ENCODE measurements at regions not wholly inside any gene's neighbourhood (a gene's known extent, or its start where the extent isn't known, plus 50 kb on each side); places are given as distances from the start of the nearest gene placed in this dataset.

GRCh38 chr18:51658436-51658835 lies 461.0 kb upstream of the MEX3C start:
- Histone ChIP-seq H2AFZ (ENCODE audit: low read depth, low read length) (peak overlapping the region; percentile 57), H3K36me3 (replicated peaks; ENCODE audit: low read depth, low read length) (no peaks in the 10 kb centered on the region), H3K27me3 (ENCODE audit: low read depth, low read length) (no peaks in the 10 kb centered on the region), H3K9me3 (ENCODE audit: insufficient read depth, low read length) (no peaks in the 10 kb centered on the region), H3K4me3 (ENCODE audit: low read length) (no peak overlapping the region), H3K27ac (ENCODE audit: low read length) (peak overlapping the region; percentile 27), H4K20me1 (ENCODE audit: insufficient read depth, low read length) (no peaks in the 10 kb centered on the region), H3K79me2 (ENCODE audit: low read length) (no peaks in the 10 kb centered on the region), H3K4me2 (ENCODE audit: low read length) (peak overlapping the region; percentile 26), H3K9ac (ENCODE audit: low read length) (peak overlapping the region; percentile 1; the same call in 1 of the 2 replicates), H3K4me1 (ENCODE audit: low read length) (peaks cover 70% of the 10 kb centered on the region)
- TF ChIP-seq CTCF (IDR thresholded peaks at IDR 0.05; ENCODE audit: low read depth, low read length) (no peak), EZH2phosphoT487 (IDR thresholded peaks at IDR 0.05; ENCODE audit: low read depth) (no peak)

DNA sequence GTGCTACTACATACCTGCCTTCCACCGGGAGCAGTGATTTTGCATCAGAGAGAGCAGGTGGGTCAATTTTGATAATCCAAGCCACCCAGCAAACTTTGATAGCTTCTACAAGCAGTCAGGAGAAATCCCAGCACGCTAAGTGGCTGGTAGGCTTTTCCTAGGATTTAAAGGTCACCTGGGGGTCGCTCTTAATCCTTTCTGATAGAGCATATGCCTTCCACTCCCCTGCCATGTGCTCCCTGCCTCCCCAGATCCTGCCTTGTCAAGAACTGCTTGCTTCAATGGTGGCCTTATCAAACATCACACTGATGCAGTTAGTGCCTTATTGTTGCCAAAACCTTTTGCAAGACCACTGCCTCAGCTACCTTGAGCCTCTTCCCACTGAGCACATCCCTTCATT lies 462.3 kb upstream of the MEX3C start:
- no peak overlapping the region for H3K4me3 ChIP-seq (ENCODE audit: low read length)
- H3K79me2 ChIP-seq (ENCODE audit: low read length): no peaks in the 10 kb centered on the region
- H4K20me1 ChIP-seq (ENCODE audit: insufficient read depth, low read length): no peaks in the 10 kb centered on the region
- TF ChIP-seq EZH2phosphoT487 (IDR thresholded peaks at IDR 0.05; ENCODE audit: low read depth) (no peak), CTCF (IDR thresholded peaks at IDR 0.05; ENCODE audit: low read depth, low read length) (no peak)
- no peaks in the 10 kb centered on the region for H3K27me3 ChIP-seq (ENCODE audit: low read depth, low read length)
- H3K27ac ChIP-seq (ENCODE audit: low read length): no peak overlapping the region
- H3K36me3 ChIP-seq (replicated peaks; ENCODE audit: low read depth, low read length): no peaks in the 10 kb centered on the region
- H3K4me2 ChIP-seq (ENCODE audit: low read length): peak overlapping the region; percentile 12
- H3K9me3 ChIP-seq (ENCODE audit: insufficient read depth, low read length): no peaks in the 10 kb centered on the region
- H3K9ac ChIP-seq (ENCODE audit: low read length): no peak overlapping the region
- no peak overlapping the region; the same call in 1 of the 2 replicates for H2AFZ ChIP-seq (ENCODE audit: low read depth, low read length)
- peaks cover 58% of the 10 kb centered on the region for H3K4me1 ChIP-seq (ENCODE audit: low read length)

DNA sequence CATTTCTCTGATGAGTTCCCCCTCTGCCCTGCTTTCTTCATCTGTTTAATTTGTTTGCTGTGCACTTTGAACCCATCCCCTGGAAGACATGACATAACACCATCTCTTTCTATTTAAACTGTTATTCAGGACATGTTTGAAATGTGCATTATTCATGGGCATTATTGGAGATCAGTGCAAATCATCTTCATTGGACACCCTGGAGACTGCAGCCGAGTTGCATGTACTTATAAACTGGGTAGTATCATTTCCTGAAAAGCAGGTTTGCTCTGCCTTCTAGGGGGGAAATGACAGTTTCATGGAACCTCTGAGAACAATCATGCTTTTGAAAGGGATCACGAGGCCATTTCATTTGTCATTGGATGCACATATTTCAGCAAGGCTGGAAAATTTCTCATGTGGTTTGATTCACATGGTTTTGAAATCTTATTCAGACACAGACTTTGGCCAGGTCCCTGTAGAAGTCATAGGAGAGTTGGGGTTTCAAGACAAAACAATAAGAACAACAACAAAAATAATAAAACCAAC lies 462.8 kb upstream of the MEX3C start:
- Histone ChIP-seq H3K4me1 (ENCODE audit: low read length) (peaks cover 54% of the 10 kb centered on the region), H3K9me3 (ENCODE audit: insufficient read depth, low read length) (no peaks in the 10 kb centered on the region), H3K27ac (ENCODE audit: low read length) (no peak overlapping the region), H3K27me3 (ENCODE audit: low read depth, low read length) (no peaks in the 10 kb centered on the region), H2AFZ (ENCODE audit: low read depth, low read length) (peak overlapping the region; percentile 6), H3K4me3 (ENCODE audit: low read length) (no peak overlapping the region), H4K20me1 (ENCODE audit: insufficient read depth, low read length) (no peaks in the 10 kb centered on the region), H3K4me2 (ENCODE audit: low read length) (peak overlapping the region; percentile 12), H3K9ac (ENCODE audit: low read length) (no peak overlapping the region), H3K79me2 (ENCODE audit: low read length) (no peaks in the 10 kb centered on the region), H3K36me3 (replicated peaks; ENCODE audit: low read depth, low read length) (no peaks in the 10 kb centered on the region)
- TF ChIP-seq EZH2phosphoT487 (IDR thresholded peaks at IDR 0.05; ENCODE audit: low read depth) (no peak), CTCF (IDR thresholded peaks at IDR 0.05; ENCODE audit: low read depth, low read length) (peak; percentile 39)

DNA sequence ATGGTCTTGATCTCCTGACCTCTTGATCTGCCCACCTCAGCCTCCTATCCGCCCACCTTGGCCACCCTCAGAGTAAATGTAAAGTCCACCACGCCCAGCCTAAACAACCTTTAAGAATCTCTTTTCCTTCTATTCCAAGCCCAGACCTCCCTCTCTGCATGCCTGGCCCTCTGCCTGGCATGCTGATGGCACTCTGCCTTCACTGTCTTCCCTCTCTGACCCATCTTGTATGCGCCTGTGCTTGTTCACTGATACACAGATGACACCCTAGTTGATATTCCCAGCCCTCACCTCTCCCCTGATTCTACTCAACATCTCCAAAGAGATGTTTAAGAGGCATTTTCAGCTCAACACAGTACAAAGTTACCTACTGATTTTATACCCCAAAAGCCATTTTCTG lies 466.8 kb upstream of the MEX3C start:
- Histone ChIP-seq H3K4me1 (ENCODE audit: low read length) (peaks cover 34% of the 10 kb centered on the region), H3K27me3 (ENCODE audit: low read depth, low read length) (no peaks in the 10 kb centered on the region), H3K79me2 (ENCODE audit: low read length) (no peaks in the 10 kb centered on the region), H2AFZ (ENCODE audit: low read depth, low read length) (no peak overlapping the region), H3K36me3 (replicated peaks; ENCODE audit: low read depth, low read length) (no peaks in the 10 kb centered on the region), H3K27ac (ENCODE audit: low read length) (no peak overlapping the region), H3K4me3 (ENCODE audit: low read length) (no peak overlapping the region), H4K20me1 (ENCODE audit: insufficient read depth, low read length) (no peaks in the 10 kb centered on the region), H3K9me3 (ENCODE audit: insufficient read depth, low read length) (no peaks in the 10 kb centered on the region), H3K4me2 (ENCODE audit: low read length) (no peak overlapping the region), H3K9ac (ENCODE audit: low read length) (no peak overlapping the region)
- no peak for TF ChIP-seq EZH2phosphoT487 (IDR thresholded peaks at IDR 0.05; ENCODE audit: low read depth)
- TF ChIP-seq CTCF (IDR thresholded peaks at IDR 0.05; ENCODE audit: low read depth, low read length): no peak
